ENCODE measurements at regions not wholly inside any gene's neighbourhood (a gene's known extent, or its start where the extent isn't known, plus 50 kb on each side); places are given as distances from the start of the nearest gene placed in this dataset.

GRCh38 chr4:104896660-104897645 lies 249.7 kb upstream of the TET2 start:
- DNase-seq (ENCODE audit: low read depth in 2 of 2), result no peak

DNA sequence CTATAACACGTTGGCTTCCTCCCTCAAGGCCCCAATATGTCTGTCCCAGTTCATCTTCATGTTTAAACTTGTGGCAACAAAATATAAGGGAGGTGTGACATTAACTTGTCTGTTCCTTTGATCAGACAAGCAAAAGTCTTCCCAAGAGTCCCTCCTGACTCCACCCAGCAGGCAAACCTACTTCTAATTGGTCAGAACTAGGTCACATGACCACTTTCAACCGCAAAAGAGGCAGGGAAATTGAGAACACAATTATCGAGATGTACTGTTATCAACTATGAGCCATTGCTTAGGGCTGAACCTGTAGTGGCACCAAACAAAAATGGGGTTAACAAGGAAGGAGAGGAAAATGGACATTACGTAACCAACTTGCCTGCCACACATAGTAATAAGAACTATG lies 246.8 kb upstream of the TET2 start:
- DNase-seq (ENCODE audit: low read depth in 2 of 2), result no peak

GRCh38 chr4:104901438-104901837 lies 245.2 kb upstream of the TET2 start:
- DNase-seq (ENCODE audit: low read depth in 2 of 2), result no peak

DNA sequence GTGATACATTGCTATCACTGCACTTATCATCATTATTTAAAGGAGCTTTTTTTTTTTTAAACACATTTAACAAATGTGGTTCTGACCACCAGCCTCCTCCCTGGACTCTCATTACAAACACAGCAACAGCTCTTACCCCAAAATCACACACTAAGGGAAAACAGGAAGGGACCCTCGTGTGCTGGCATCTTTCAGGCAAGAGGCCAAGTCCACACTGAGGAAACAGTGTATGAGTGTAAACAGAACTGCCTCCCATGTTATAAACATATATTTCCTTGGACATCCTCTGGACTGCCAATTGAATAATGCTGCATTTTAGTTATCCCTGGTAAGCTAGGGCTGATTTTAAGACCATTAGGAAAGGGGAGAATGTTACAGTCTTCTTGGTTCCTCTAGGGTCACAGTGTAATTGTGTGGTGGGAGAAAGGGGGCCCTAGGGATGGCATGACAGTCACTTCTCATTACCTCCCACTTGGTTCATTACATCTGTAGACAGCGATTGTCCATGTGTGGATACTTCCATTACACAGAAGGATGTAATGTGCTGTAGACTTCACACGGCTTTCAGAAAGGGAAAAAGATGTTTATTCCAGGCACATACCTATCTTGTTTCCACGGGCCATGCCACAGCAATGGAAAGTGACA lies 244.6 kb upstream of the TET2 start:
- DNase-seq (ENCODE audit: low read depth in 2 of 2), result no peak

DNA sequence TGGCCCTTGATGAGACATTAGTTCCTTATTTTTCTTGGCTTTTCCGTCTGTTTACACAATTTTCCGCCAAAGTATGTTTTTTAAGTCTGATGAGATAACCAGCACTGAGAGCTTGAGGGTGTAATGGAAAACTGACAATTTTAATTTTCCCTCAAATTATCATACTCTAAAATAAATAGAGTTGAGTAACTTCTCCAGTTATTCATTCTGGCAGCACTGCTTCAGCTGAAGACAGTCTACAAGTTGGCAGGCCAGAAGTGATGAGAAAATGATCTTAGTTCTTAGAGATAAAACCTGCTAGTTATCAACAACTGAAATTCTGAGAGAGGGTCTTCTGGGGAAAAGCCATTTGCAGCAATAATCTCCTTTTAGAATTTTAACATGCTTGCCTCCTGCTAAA lies 241.6 kb upstream of the TET2 start:
- DNase-seq (ENCODE audit: low read depth in 2 of 2), result no peak

DNA sequence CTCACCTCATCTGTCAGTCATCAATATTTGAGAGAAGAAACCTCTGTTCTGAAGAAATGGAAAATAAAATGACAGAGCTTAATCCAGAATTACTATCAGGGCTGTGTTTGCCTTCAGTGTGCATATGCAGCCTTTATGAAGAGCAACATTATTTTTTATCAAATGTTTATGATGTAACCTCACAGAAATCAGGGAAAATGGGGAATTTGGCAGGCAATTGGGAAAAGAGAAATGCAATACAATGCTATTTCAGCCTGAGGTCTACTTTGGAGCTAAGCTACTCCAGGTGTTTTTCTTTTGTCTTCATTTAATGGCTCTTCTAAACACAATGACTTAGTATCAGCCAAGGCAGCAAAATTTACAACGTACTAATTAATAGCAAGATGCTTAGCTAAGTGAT lies 241.1 kb upstream of the TET2 start:
- DNase-seq (ENCODE audit: low read depth in 2 of 2), result no peak

GRCh38 chr4:104906276-104906675 lies 240.4 kb upstream of the TET2 start:
- DNase-seq (ENCODE audit: low read depth in 2 of 2), result no peak

GRCh38 chr4:104907074-104907649 lies 239.5 kb upstream of the TET2 start:
- DNase-seq (ENCODE audit: low read depth in 2 of 2), result no peak

DNA sequence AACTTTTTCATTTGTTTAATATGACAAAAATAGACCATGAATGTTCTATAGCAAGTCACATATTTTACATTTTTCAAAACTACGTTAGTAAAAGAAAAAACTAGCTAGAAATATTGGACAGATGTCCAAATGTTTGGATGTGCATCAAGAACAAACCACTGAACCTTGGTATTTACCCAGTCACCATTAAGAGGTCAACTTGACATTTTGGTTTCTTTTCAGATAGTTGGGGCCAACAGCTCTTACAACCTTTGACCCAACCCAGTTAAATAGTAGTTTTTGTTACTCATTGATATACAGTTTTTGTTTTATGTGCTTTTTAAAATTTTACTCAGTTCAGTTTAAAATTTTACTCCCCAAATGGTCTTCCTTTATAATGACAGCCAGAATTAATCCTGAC lies 238.7 kb upstream of the TET2 start:
- DNase-seq (ENCODE audit: low read depth in 2 of 2), result no peak

DNA sequence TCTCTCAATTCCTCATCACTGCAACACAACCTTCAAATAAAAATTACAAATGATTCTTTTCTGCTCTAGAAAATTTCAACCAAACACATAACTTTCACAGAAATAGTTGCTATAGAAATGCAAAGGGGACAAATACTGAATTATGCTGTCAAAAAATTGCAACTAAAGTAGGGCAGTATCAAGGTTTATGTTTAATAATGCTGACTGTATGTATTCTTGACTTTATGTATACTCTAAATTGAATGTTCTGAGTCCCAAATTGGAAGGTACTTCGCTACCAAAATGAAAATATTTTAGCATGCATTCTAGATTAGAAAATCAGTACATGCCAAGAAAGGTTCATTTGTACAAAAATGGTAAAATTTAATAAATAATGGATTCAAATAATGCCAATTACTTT lies 237.3 kb upstream of the TET2 start:
- no peak for DNase-seq (ENCODE audit: low read depth in 2 of 2)

DNA sequence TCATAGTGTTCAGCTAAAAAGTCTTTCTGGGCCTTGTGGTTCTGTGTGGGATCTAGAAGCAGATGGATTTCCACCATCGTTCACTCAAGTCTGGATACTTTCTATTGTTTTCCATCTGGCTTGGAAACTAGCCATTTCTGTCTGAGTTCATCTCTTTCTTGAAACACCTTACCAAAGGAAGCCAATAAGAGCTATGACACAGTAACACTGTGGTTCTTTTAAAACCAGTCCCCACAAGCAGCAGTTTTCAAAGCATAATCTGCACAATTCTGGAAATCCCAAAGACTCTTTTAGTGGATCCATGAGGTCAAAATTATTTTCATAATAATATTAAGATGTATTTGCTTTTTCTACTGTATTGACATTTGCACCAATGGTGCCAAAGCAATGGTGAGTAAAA lies 234.2 kb upstream of the TET2 start:
- no peak for DNase-seq (ENCODE audit: low read depth in 2 of 2)

- no peak for DNase-seq (ENCODE audit: low read depth in 2 of 2)
These were observed 231.3 kb upstream of the TET2 start for GRCh38 chr4:104915373-104915772.

GRCh38 chr4:104915864-104916263 lies 230.8 kb upstream of the TET2 start:
- DNase-seq (ENCODE audit: low read depth in 2 of 2), result no peak

DNA sequence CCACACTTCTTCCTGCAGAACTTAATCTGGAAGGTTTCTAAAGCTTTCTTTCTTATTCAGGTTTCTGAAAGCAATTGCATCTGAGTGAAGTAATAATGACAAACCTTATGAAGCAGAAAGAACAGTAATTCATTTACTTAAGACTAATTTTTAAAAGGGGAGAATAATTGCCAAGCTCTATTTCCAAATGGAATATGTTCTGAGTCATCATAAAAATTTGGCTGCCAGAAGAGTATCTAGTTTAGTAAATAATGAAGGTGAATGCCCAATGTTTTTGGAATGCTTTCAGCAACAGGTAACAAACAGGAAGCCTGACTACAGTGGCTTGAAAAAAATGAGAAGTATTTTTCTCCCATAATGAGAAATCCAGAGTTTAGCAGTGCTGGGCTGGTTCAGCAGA lies 227.3 kb upstream of the TET2 start:
- no peak for DNase-seq (ENCODE audit: low read depth in 2 of 2)

GRCh38 chr4:104930298-104930697 lies 216.4 kb upstream of the TET2 start:
- DNase-seq (ENCODE audit: low read depth in 2 of 2), result no peak

DNA sequence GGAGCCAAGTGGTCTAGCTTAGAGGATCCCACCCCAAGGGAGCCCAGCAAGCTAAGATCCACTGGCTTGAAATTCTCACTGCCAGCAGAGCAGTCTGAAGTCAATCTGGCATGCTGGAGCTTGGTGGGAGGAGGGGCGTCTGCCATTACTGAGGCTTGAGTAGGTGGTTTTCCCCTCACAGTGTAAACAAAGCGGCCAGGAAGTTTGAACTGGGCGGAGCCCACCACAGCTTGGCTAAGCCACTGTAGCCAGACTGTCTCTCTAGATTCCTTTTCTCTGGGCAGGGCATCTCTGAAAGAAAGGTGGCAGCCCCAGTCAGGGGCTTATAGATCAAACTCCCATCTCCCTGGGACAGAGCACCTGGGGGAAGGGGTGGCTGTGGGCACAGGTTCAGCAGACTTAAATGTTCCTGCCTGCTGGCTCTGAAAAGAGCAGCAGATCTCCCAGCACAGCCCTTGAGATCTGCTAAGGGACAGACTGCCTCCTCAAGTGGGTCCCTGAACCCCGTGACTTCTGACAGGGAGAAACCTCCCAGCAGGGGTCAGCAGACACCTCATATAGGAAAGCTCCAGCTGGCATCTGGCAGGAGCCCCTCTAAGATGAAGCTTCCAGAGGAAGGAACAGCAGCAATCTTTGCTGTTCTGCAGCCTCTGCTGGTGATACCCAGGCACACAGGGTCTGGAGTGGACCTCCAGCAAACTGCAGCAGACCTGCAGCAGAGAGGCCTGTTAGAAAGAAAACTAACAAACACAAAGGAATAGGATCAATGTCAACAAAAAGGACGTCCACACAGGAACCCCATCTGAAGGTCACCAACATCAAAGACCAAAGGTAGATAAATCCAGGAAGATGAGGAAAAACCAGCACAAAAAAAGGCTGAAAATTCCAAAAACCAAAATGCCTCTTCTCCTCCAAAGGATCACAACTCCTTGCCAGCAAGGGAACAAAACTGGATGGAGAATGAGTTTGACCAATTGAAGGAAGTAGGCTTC lies 215.6 kb upstream of the TET2 start:
- DNase-seq (ENCODE audit: low read depth in 2 of 2), result peak; percentile 3 to 29

GRCh38 chr4:104938624-104939023 lies 208.1 kb upstream of the TET2 start:
- DNase-seq (ENCODE audit: low read depth in 2 of 2), result no peak

- DNase-seq (ENCODE audit: low read depth in 2 of 2), result no peak
These were observed 205.7 kb upstream of the TET2 start for GRCh38 chr4:104940927-104941326.

GRCh38 chr4:104941661-104942062 lies 205.0 kb upstream of the TET2 start:
- no peak for DNase-seq (ENCODE audit: low read depth in 2 of 2)

GRCh38 chr4:104942990-104943743 lies 203.5 kb upstream of the TET2 start:
- DNase-seq (ENCODE audit: low read depth in 2 of 2), result no peak

DNA sequence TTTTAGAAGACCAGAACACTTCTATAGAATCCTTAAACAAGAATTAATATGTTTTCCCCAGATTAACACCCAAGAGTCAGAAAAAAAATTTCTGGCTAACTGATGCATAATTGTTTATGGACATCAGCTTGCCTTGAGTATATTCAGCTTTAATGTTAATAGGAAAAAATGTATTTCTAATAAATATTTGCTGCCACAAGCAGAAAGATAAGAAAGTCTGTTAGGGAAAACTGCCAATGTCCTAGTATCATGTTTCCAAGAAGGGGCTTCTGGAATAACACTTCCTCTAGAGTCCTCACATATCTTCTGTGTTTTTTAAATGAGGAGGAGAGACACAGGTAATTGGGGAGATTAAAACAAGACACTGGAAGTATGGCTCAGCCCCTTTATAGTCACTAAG lies 202.1 kb upstream of the TET2 start:
- no peak for DNase-seq (ENCODE audit: low read depth in 2 of 2)
